Cardiac septum (tissue), 1 donor: ENCODE measurements at regions not wholly inside any gene's neighbourhood (a gene's known extent, or its start where the extent isn't known, plus 50 kb on each side); places are given as distances from the start of the nearest gene placed in this dataset.
"Not testable (repeated sequence)": the region's sequence is repeated elsewhere in the genome, so short reads cannot be mapped to it uniquely, and the experiment has no call there.

Experiments
- DNase-seq: peaks from one replicate; pipeline ENCODE4 v3.0.0-alpha.2; 2020; ENCODE audit warnings: low spot score
- intact Hi-C: fragments of 100-400 bp; cut with DNase I; formaldehyde crosslinking; loops from one replicate; pipeline ENCODE4 v1.14.0; 2022
- donor health status: DM: no; HTN: no; CAD: no.

- intact Hi-C loops: no loop called here
- DNase-seq: no peak
Measured at GRCh38 chr2:238502088-238502810, 75.5 kb downstream of the ASB1 start.

DNA sequence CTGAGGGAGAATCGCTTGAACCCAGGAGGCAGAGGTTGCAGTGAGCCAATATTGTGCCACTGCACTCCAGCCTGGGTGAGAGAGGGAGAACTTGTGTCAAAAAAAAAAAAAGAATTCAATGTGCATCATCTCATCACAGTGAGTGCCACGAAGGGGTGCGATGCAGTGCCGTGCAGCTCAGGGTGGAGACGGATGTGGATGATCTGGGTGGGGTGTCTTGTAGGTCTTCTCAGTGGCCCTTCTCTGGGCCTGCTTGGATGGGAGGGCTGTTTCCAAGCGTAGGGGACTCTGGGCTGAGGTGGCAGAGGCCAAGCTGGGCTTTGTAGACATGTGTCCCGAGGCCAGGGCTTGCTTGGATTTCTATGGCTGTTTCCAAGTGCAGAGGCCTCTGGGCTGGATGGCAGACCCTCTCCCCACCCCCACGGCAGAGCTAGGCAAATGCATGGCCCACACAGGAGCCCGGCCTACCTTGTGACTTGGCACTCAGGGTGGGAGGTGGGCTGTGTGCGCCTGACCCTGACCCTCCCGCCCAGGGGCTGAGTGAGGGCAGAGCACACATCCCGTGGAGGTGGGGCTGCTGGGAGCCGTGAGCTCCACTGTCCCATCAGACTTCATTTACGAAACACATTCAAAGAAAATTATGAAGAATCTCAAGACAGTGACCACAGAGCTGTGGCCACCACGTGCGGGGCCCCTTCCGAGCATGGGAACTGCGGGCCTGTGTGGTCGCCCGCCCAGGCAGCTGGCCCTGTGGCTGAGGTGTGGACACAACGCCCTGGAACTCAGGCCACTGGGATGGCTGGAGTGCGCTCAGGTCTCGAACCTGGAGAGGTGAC, 76.4 kb downstream of the ASB1 start:
- intact Hi-C loops: no loop called here
- DNase-seq: peak; percentile 65

DNA sequence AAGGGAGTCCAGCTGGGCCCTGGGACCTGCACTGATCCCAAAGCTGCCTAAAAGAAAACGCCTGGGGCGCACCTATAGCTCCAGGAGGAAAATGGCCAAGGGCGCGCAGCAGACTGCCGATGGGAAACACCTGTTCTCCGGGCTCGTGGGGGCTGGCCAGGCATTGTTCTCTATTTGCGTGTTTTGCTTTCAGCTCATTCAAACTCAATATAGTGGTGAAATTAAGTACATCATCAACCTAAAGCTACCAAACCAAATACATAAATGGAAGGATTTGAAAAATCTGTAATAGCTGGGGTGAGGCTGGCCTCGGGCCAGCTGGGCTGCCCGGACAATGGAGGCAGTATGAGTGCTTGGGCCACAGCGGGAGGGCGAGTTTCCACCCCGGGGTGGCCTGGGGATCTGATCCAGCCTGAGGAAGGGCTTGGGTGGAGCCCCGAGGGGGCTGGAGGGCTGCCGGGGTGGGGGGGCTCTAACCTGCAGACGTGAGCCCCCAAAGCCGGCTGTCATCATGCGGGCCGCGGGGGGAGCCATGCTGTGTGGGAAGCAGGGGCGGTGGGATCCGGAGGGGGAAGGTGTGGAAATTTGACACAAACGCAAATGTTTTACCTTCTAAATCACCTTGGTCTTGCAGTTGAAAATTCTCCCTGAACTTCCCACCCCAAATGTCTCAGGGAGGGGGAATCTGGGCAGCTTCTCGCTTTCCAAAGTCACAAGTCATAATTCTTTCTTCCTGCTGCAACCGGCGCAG, 77.6 kb downstream of the ASB1 start:
- intact Hi-C loops: no loop called here

GRCh38 chr2:238505119-238505891, 78.6 kb downstream of the ASB1 start:
- DNase-seq: peak; percentile 41
- intact Hi-C loops: no loop called here

More for the DNA sequence above, 77.6 kb downstream of the ASB1 start:
- peak; percentile 57 for DNase-seq

DNA sequence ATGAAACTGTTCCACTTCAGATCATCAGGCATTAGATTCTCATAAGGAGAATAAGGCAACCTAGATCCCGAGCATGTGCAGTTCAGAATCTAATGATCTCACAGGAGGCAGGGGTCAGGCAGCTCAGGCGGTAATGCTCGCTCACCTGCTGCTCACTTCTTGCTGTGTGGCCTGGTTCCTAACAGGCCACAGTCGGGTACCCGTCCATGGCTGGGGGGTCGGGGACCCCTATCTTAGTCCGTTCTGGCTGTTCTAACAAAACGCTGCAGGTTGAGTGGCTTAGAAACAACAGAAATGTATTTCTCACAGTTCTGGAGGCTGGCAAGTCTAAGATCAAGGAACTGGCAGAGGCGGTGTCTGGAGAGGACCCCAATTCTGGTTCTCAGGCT, 79.2 kb downstream of the ASB1 start:
- DNase-seq: peak; percentile 64
- intact Hi-C loops: no loop called here

DNA sequence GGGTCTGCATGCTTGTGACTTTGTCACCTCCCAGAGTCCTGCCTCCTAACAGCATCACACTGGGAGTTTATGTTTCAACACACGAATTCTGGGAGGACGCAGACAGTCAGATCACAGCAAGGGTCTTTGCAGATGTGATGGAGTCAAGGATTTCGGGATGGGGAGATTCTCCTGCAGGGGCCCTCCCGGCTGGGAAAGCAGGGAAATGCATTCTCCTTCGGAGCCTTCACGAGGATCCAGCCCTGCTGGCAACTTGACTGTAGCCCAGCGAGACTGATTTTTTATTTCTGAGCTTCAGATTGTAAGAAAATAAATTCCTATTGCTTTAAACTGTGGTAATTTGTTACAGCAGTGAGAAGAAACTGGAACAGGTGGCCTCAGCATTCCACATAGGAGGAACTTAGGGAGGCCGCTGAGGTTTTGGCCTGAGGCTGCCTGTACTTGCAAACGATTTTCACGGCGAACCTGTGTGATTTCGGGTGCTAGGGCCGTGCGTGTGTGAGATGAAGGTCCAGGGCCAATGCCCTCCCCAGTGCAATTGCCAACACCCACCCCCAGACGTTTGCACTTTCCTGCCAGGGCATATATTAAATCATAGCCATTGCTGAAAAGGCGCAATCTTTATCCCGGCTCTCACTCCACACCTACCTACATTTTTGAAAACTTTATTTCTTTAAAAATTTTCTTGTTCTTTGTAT, 79.8 kb downstream of the ASB1 start:
- DNase-seq: peak; percentile 26
- intact Hi-C loops: no loop called here

- peak; percentile 19 for DNase-seq
- intact Hi-C loops: no loop called here
Measured at GRCh38 chr2:238507836-238508235, 81.1 kb downstream of the ASB1 start.

- intact Hi-C loops: no loop called here
- peak; percentile 57 for DNase-seq
Measured at GRCh38 chr2:238509151-238509835, 82.6 kb downstream of the ASB1 start.

- intact Hi-C loops: no loop called here
- peak; percentile 70 for DNase-seq
Measured at GRCh38 chr2:238509903-238510302, 83.2 kb downstream of the ASB1 start.

DNA sequence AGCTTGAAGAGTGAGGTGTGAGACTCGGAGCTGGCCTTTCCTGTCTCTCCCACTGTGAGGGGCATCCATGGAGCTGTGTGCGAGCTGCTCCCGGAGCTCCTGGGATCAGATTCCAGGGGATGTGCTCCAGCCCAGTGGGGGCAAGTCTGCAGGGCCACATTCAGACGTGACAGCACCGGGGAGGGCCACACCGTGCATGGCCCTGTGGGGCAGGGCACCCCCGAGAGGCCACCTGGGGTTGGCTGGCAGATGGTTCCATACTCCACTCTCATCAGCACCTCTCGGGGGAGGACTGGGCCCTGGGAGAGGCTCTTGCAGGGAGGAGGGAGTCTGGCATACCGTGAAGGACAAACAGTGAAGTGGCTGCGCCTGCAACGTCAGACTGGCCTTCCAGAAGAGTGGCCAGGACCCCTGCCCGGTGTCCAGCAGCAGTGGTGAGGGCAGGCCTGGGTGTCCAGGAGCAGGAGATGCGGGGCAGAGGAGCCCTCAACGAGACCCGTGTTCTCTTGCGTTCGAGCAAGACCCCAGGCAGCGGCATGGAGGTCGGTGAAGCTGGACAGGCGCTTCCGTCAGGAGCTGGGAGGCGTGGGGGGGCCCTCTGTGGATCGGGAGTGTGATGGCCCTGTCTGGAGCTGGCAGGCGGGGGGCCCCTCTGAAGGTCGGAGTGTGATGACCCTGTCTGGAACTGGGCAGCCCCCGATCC, 84.3 kb downstream of the ASB1 start:
- intact Hi-C loops: no loop called here

GRCh38 chr2:238511614-238511950, 84.9 kb downstream of the ASB1 start:
- DNase-seq: peak; percentile 53
- intact Hi-C loops: no loop called here

More for the DNA sequence above, 84.3 kb downstream of the ASB1 start:
- DNase-seq: peak; percentile 68

GRCh38 chr2:238512247-238512867, 85.6 kb downstream of the ASB1 start:
- intact Hi-C loops: loop anchor here (2.0 kb wide), 1 partner anchor 272 kb away; no protein-coding TSS in a partner anchor
- DNase-seq: peak; percentile 4

DNA sequence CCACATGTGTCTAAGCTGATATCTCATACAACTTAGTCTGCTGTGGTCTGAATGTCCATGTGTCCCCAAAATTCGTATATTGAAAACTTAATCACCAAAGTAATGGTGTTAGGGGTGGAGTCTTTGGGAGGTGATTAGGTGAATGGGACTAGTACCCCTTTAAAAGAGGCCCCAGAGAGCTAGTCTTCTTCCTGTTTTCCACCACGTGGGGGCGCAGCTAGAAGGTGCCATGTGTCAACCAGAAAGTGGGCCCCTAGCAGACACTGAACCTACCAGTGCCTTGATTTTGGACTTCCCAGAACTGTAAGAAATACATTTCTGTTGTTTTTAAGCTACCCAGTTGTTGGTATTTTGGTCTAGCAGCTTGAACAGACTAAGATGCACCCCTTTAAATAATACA, 86.6 kb downstream of the ASB1 start:
- DNase-seq: peak; percentile 67

DNA sequence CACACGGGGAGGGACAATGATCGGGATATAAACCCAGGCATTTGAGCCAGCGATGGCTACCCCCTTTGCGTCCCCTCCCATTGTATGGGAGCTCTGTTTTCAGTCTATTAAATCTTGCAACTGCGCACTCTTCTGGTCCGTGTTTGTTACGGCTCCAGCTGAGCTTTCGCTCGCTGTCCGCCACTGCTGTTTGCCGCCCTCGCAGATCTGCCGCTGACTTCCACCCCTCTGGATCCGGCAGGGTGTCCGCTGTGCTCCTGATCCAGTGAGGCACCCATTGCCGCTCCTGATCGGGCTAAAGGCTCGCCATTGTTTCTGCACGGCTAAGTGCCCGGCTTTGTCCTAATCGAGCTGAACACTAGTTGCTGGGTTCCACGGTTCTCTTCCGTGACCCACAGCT, 87.3 kb downstream of the ASB1 start:
- peak; percentile 33 for DNase-seq
- intact Hi-C loops: not testable (repeated sequence)

More for the DNA sequence above, 86.6 kb downstream of the ASB1 start:
- intact Hi-C loops: loop anchor here (2.0 kb wide), 1 partner anchor 271 kb away; no protein-coding TSS in a partner anchor

GRCh38 chr2:238515377-238515776, 88.7 kb downstream of the ASB1 start:
- no peak for DNase-seq
- intact Hi-C loops: no loop called here

DNA sequence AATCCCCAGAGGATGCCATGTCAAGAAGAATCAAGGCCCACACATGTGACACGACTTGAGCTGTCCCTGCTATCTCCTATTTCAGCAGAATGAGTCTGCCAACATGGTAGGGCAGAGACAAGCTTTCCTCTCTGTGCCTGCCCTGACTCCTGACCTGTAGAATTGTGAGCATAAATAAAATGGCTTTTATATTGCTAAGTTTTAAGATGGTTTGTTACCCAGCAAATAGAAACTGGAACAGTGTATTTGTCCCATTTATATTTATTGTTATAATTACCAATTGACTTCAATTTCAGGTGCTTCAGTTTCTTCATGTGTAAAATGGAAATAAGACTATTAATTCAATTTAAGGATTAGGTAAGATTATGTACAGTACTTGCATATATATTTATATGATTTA, 90.5 kb downstream of the ASB1 start:
- intact Hi-C loops: no loop called here
- no peak for DNase-seq

- intact Hi-C loops: no loop called here
- DNase-seq: no peak
Measured at GRCh38 chr2:238518172-238518820, 91.6 kb downstream of the ASB1 start.
